Stimulated activated CD4-positive, alpha-beta T cell treated with anti-CD3 and anti-CD28 coated beads, Interleukin-15, amount 100 ng/mL, for 48 hours (primary cell): ENCODE measurements at regions not wholly inside any gene's neighbourhood (a gene's known extent, or its start where the extent isn't known, plus 50 kb on each side); places are given as distances from the start of the nearest gene placed in this dataset.
"Not testable (repeated sequence)": the region's sequence is repeated elsewhere in the genome, so short reads cannot be mapped to it uniquely, and the experiment has no call there.

Experiments used
- DNase-seq, 2 donors: peaks; one replicate each; pipeline ENCODE4 v3.0.0-alpha.2; 2020; ENCODE audit warnings: low read depth in 2 of 2

GRCh38 chr15:31487811-31488436 lies 161.3 kb downstream of the KLF13 start:
- DNase-seq: peak in 1 of 2 donors; percentile 26

DNA sequence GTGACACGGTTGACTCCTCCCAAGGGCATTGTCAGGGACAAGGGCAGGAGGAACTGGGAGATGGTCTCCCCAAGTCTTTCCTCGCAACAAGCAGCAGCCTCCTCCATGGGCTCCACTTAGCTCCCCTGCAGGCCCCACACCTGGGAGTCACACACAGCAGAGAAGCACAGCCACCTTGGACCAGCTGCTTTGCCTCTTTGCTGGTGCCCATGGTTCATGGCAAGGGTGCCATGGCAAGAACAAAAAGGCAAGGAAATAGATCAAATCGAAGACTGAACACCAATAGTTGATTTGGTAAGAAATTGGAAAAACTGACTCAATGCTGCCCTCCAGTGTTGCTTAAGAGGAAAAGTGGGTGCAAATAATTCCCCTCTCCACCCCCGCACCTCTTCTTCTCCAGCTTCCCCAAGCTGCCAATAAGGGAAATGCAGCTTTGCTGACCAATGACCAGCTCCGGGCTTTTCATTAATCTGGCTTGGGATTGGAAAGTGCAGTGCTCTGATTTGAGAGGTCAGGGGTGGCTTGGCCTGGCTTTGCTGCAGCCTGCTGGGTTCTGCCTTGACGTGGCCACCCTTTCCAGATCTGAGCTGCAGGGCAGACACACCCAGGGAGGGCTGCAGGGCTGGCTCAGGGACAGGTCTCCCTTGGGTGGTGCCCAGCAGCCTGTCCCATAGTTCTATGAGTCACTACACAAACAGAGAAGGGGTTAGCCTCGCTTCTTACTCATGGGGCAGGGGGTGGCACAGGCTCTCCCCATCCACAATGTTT lies 162.0 kb downstream of the KLF13 start:
- no peak for DNase-seq

DNA sequence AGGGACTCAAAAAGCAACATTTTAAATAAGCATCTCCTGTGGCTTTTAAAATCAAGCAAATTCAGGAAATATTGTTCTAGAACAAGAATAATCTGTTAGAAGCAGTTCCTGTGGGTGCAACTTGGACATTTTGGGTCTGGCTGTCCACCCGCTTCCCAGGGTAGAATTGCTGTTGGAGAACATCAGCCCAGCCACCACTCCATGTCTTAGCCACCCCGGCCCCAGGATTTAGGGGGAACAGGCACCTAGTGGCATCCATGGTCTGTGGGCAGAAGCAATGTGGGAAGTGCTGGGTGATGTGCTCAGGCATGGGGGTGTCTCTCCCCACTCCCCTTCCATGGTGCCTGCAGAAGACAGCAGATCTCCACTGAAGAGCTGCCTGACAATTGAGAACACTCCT lies 162.6 kb downstream of the KLF13 start:
- no peak for DNase-seq

DNA sequence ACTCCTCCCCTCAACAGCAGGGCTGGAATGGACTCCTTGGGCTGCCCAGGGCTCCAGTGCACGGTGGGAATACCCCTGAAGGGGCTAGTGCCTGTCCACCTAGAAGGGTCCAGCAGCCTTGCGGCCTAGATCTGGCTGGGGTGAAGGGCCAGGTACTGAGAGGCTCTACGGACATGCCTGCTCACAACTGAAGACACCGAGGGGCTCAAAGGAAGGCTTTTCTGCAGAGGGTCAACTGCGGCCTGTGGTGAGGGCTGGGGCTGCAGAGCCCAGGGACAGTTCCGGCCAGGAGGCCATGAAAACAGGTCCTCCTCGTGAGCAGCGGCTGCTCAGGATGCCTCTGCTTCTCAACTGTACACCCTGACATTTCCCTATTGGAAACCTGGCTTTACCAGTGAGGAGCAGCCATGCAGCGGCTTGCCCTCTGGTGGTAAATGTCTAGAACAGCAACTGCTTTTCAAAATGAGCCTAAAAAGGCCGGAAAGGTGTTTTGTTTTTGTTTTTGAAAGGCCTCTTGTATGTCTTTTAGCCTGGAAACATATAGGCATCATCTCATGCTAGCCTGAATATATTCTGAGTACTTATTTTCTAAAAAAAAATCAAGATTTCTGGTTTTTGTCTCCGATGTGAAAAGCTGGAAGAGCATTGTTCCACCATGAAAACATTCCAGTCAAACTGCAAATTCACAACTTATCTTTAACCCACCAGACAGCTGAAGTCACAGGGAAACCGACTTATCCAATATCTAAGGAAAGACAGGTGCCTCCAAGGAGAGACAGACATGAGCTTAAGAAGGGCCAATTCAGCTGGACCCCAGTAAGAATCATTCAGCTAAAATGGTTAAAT lies 163.4 kb downstream of the KLF13 start:
- DNase-seq: peak in 1 of 2 donors; percentile 18

DNA sequence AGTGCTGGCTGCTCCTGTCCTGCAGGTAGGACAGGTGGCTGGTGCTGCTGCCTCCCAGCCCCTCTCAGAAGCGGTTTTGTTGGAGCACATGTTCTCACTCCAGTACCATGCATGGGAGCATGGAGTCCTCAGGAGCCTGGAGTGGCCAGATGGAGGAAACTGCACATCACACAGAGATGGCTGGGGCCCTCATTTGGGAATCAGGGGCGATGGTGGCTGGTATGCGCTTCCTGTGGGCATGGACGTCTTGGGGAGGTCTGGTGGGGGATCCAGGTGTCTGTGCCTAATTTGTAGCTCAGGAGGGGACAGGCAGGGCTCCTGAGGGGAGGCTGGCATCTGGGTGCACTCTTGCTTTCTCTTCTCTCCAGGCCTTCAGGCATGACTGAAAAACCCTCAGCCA lies 168.2 kb downstream of the KLF13 start:
- no peak for DNase-seq

GRCh38 chr15:31495281-31495680 lies 168.6 kb downstream of the KLF13 start:
- DNase-seq: no peak

DNA sequence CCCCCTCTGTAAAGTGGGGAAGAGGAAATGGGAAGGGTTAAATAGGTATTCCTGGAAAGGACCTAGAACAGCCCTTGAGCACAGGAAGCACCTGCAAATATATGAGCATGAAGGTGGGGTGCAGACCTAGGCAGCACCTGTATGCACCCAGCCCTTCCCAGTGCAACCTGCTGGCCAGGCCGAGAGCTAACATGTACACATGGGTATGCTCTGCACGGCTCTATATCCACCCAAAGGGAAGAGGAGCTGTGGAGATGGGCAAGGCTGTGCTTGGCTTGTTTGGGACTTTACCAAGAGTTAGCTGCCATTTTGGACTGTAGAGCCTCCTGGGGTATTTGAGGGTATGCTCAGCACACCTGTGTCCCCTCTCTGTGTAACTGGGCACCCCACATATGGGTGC lies 171.2 kb downstream of the KLF13 start:
- DNase-seq: no peak

DNA sequence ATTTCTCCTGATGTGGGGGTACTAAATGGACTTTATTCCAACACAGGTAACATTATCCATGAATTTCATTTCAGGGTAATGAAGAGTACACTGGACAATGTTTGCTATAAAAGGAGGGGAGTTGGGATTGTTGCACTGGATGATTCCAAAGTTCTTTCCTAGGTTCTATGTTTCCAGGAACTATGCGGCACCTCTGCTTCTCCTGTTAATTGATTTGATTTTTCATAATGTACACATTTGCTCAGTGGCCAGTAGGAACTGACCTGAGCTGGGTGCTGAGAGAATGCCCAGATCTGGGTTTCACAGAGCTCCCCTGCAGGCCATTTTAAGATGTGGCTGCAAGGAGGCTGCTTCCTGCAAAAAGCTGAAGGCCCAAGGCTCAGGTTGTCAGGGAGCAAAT lies 171.7 kb downstream of the KLF13 start:
- DNase-seq: no peak

- no peak for DNase-seq
Measured at GRCh38 chr15:31498756-31499155, 172.1 kb downstream of the KLF13 start.

DNA sequence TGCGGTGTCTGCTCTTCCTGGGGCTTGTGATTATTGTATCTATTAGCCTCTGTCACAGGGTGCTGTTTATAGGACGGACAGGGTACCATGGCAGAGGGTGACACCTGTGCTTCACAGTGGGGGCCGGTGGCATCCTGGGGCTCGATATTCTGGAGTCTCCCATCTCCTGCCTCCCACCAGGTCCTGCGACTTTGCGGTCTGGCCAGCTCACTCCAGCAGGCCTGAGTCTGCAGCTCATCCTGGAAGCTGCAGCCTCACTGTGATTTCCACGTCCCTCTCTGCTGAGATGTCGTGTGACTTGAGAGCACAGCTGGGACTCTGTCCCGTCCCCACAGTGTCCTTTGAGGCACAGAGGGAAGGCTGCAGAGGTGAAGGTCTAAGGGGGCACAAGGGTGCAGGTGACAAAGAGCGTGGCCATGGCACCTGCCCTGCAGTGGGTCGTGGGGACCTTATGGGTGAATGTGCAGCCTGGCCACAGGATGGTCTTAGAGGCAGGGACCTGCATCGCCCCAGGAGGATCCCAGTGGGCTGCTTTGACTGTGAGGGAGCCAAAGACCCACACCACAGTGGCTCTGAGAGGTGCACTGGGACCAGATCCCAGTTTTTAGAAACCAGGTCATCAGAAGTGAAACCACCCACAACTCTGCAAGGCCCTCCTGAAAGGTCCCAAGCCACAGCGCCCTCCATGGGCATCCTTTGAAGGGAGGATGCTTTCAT lies 172.8 kb downstream of the KLF13 start:
- DNase-seq: no peak

GRCh38 chr15:31499953-31500765 lies 173.5 kb downstream of the KLF13 start:
- DNase-seq: no peak

- no peak for DNase-seq
Measured at GRCh38 chr15:31500766-31501449, 174.3 kb downstream of the KLF13 start.

DNA sequence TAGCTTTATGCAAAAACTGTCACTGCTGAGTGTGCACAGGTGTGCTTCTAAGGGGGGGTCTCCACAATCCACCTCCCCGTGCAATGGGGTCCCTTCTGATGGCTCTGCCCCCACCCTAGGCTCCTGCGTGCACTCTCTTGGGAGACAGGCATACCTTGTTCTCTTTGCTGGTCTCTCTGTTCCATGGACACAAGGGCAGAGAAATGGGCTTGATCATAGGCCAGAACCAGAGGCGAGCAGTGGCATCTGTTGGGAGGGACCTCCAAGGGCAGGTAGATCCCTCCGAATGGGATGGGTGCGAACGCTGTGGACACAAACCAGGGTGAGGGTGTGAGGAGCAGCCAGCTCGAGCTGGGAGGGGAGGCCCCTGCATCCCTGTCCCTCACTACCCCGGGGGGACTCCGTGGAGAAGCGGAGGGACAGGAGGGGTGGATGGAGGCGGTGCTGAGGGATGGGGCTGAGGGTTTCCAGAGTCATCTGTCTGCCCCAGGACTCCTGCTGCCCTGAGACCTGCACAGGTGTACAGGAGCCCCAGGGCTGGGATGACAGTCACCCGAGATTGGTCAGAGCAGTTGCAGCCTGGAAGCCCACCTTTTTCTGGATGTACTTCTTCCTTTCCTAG lies 175.0 kb downstream of the KLF13 start:
- no peak for DNase-seq

DNA sequence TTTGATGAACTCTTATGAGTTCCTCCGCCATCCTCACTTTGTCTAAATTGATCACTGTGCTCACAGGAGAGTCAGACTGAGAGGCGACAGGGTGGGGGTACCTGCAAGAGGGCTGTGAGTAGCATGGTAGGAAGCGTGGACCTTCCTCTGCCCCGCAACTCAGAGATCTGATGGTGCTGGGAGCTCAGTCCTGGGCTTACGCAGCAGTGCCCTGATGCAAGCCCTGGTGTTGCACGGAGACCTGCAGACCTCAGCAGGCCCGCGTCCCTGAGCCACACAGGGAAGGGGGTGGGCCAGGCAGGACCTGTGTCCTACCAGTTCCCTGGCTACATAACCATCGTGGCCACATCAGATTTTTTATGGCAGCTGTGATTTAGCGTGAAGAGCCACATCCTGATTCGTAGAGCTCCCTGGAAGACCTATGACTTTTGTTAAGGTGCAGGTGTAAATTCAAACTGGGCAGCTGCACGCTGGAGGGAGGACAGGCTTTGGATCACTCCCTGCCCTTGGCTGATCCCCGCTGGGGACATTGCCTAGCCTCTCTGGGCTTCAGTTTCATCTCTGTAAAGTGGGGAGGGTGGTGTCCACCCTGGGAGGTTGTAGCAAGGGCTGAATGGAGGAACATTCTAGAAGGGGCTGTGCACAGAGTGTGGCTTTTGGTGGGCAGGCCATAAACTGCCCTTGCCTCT lies 176.1 kb downstream of the KLF13 start:
- no peak for DNase-seq

- DNase-seq: no peak
Measured at GRCh38 chr15:31503256-31503655, 176.6 kb downstream of the KLF13 start.

- no peak for DNase-seq
Measured at GRCh38 chr15:31503758-31504461, 177.3 kb downstream of the KLF13 start.

DNA sequence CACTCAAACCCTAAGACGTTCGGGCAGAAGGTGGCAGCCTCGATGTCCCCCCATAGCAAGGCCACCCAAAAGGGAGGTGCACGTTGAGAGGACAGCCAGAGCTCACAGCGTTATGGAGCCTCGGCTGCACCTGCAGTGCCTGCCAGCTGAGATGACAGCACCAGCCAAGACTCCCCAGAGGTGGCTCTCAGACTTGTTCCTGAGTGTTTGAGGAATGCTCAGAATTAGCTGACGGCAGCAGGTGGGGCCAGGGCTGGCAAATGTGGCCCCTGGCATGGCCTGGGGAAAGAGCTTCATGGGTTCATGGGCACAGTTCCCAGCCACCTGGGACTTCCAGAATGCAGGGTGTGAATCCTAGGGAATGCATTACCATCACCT lies 177.8 kb downstream of the KLF13 start:
- no peak for DNase-seq

DNA sequence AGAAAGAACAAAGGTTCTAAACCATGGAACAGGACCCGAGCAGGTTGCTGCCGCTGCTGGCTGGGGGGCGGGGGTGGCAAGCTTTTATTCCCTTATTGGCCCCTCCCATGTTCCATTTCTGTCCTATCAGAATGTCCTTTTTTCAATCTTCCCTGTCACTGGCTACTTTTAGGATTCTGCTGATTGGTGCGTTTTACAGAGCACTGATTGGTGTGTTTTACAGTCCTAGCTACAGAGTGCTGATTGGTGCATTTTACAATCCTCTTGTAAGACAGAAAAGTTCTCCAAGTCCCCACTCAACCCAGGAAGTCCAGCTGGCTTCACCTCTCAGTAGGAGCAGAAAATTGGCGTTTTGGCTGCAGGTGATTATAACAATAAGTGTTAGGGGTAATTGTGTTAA lies 180.9 kb downstream of the KLF13 start:
- DNase-seq: not testable (repeated sequence)

- DNase-seq: no peak
Measured at GRCh38 chr15:31508656-31509055, 182.0 kb downstream of the KLF13 start.
